Colonic mucosa (tissue), 4 donors: ENCODE measurements at regions not wholly inside any gene's neighbourhood (a gene's known extent, or its start where the extent isn't known, plus 50 kb on each side); places are given as distances from the start of the nearest gene placed in this dataset.

ENCODE experiments used
- DNase-seq: peaks from one replicate; pipeline ENCODE4 v3.0.0-alpha.2; 2020
- H3K27ac ChIP-seq: fragments of 200-600 bp; one replicate; pipeline ENCODE4 v1.8.0; 2021
- H3K27me3 ChIP-seq: fragments of 200-600 bp; one replicate; pipeline ENCODE4 v1.8.0; 2021
- H3K36me3 ChIP-seq: fragments of 200-600 bp; one replicate; pipeline ENCODE4 v1.8.0; 2021
- H3K4me1 ChIP-seq: fragments of 200-600 bp; one replicate; pipeline ENCODE4 v1.8.0; 2021; ENCODE audit warnings: mild to moderate bottlenecking
- H3K4me3 ChIP-seq: fragments of 200-600 bp; one replicate; pipeline ENCODE4 v1.8.0; 2021
- H3K9ac ChIP-seq, 2 donors: one replicate each; pipeline ENCODE4 v1.7.0; 2013; ENCODE audit warnings: control low read depth in 2 of 2, low read depth in 2 of 2, low read length in 2 of 2
- H3K9me3 ChIP-seq: fragments of 200-600 bp; one replicate; pipeline ENCODE4 v1.8.0; 2021
- CTCF ChIP-seq: fragments of 200-600 bp; IDR thresholded peaks from one replicate; pipeline ENCODE4 v1.8.0; 2022; ENCODE audit warnings: antibody characterized with exemption, mild to moderate bottlenecking
- intact Hi-C: fragments of 100-400 bp; cut with DNase I; formaldehyde crosslinking; loops from one replicate; pipeline ENCODE4 v1.14.1; 2022
- donor health status: healthy.
- donor health status: DM: no; HTN: no; CAD: no.
- donor health status: DM: no; HTN: no; CAD: no.

- no peak overlapping the region for H3K27ac ChIP-seq
- H3K4me3 ChIP-seq: no peak overlapping the region
- no peaks in the 10 kb centered on the region for H3K4me1 ChIP-seq
- intact Hi-C loops: no loop called here
- no peak overlapping the region for H3K9ac ChIP-seq
- no peak for DNase-seq
- H3K9me3 ChIP-seq: no peaks in the 10 kb centered on the region
- TF ChIP-seq CTCF: no peak
- no peaks in the 10 kb centered on the region for H3K36me3 ChIP-seq
- H3K27me3 ChIP-seq: no peaks in the 10 kb centered on the region
Observed at GRCh38 chr5:16013334-16014065, 166.1 kb downstream of the MARCHF11 start.

- Histone ChIP-seq H3K4me3 (no peak overlapping the region), H3K27me3 (no peaks in the 10 kb centered on the region), H3K27ac (no peak overlapping the region), H3K9me3 (no peaks in the 10 kb centered on the region), H3K4me1 (no peaks in the 10 kb centered on the region), H3K36me3 (no peaks in the 10 kb centered on the region), H3K9ac (no peak overlapping the region)
- intact Hi-C loops: no loop called here
- DNase-seq: no peak
- TF ChIP-seq CTCF: no peak
Observed at GRCh38 chr5:16009256-16009655, 170.3 kb downstream of the MARCHF11 start.

DNA sequence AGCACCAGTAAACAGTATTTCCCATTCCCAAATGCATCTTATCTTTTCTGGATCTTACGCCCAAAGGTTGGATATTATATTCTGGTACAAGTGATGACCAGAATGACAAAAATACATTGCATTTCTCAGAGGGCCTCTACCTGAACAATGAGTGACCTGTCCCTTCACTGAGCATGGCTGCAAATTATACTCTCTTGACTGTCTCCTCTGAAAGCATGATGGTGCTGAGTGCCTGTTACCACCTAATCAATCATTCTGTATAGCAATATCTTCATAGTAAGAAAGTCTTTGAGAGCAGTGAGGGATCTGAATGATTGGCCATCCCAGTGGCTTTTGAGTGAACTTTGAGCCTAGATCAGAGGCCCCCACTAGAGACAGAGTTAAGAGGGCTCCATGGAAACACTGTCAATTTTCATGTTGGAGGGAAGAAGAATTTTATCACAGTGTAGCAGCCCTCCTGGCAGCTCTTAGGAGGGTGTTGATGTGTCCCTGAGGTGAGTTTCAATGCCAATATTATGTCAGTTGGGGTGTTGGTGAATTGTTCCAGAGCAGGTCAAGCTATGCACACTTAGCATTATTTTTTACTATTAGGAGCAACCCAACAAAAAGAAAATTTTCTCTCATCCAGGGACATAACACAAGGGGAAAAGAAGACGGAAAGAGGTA, 171.7 kb downstream of the MARCHF11 start:
- H3K9ac ChIP-seq: no peak overlapping the region
- H3K4me3 ChIP-seq: no peak overlapping the region
- no peak for TF ChIP-seq CTCF
- no peaks in the 10 kb centered on the region for H3K36me3 ChIP-seq
- H3K27me3 ChIP-seq: no peaks in the 10 kb centered on the region
- no peaks in the 10 kb centered on the region for H3K4me1 ChIP-seq
- intact Hi-C loops: no loop called here
- H3K9me3 ChIP-seq: no peaks in the 10 kb centered on the region
- DNase-seq: no peak
- H3K27ac ChIP-seq: no peak overlapping the region

DNA sequence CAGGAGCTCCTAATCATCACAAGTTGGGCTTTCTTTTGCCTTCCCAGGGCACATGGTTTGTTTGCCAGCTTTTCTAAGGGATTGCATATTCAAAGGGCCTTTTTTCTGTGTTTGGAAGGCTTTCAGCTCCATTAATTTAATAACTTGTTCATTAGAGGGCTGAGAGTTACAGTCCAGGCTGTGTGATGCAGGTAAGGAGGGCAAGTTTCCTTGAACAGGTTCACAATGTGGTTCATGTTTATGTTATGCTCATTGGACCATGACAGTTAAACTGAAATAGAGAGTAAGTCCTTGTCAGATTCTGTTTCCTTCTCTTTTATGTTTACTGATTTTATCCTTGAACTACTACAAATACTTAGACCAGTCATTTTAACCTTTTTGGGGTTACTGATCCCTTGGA, 174.4 kb downstream of the MARCHF11 start:
- Histone ChIP-seq H3K9me3 (no peaks in the 10 kb centered on the region), H3K36me3 (no peaks in the 10 kb centered on the region), H3K4me1 (no peaks in the 10 kb centered on the region), H3K27ac (no peak overlapping the region), H3K4me3 (no peak overlapping the region), H3K27me3 (no peaks in the 10 kb centered on the region), H3K9ac (no peak overlapping the region)
- no peak for DNase-seq
- intact Hi-C loops: no loop called here
- TF ChIP-seq CTCF: no peak

DNA sequence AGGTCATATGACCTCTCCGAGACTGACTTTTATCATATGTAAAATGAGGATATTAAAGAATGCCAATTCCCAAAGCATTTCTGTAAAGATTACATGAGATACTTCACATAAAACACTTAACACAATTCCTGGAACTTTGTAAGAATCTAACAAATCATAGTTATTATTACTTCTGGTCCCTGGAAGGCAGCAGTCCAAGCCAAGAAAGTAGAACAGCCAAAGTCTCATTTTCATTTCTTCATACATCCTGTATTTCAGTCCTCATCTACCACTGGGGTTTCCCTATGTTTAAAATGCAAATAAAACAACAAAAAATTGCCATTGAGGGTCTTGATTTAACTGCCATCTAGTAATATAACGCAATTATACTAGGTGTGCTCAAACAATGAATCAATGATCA, 179.5 kb downstream of the MARCHF11 start:
- intact Hi-C loops: no loop called here
- no peak for DNase-seq
- H3K4me1 ChIP-seq: no peaks in the 10 kb centered on the region
- no peak overlapping the region for H3K9ac ChIP-seq
- no peak overlapping the region for H3K4me3 ChIP-seq
- H3K27me3 ChIP-seq: no peaks in the 10 kb centered on the region
- no peak for TF ChIP-seq CTCF
- no peak overlapping the region for H3K27ac ChIP-seq
- no peaks in the 10 kb centered on the region for H3K9me3 ChIP-seq
- H3K36me3 ChIP-seq: no peaks in the 10 kb centered on the region
